Lung (tissue), 11 donors: ENCODE measurements at regions not wholly inside any gene's neighbourhood (a gene's known extent, or its start where the extent isn't known, plus 50 kb on each side); places are given as distances from the start of the nearest gene placed in this dataset.

ENCODE experiments used
- ATAC-seq: fragments of 200-7000 bp; cut with Tn5 transposase; one replicate; pipeline ENCODE4 v1.9.1; 2020; ENCODE audit warnings: moderate number of reproducible peaks; ENCODE audit not compliant: insufficient read depth, low FRiP score
- DNase-seq, 3 donors: peaks; one replicate each; pipeline ENCODE4 v3.0.0-alpha.2; 2013 to 2017
- H3K27ac ChIP-seq, 2 donors: one replicate each; pipeline ENCODE4 v1.5.1; 2013; ENCODE audit warnings: mild to moderate bottlenecking in 2 of 2, moderate library complexity in 2 of 2, control low read depth in 1 of 2, inconsistent platforms in 1 of 2, low read depth in 1 of 2, low read length in 1 of 2
- H3K27me3 ChIP-seq, 3 donors: one replicate each; pipeline ENCODE4 v1.5.1; 2013; ENCODE audit warnings: low read length in 2 of 3; ENCODE audit not compliant: control insufficient read depth in 3 of 3, insufficient read depth in 3 of 3
- H3K36me3 ChIP-seq, 4 donors: one replicate each; pipeline ENCODE4 v1.5.1; 2013; ENCODE audit warnings: low read length in 4 of 4, mild to moderate bottlenecking in 1 of 4, moderate library complexity in 1 of 4; ENCODE audit not compliant: control insufficient read depth in 4 of 4, insufficient read depth in 4 of 4
- H3K4me1 ChIP-seq, 5 donors: one replicate each; pipeline ENCODE4 v1.5.1; 2013; ENCODE audit warnings: low read length in 5 of 5, mild to moderate bottlenecking in 2 of 5, moderate library complexity in 1 of 5; ENCODE audit not compliant: control insufficient read depth in 5 of 5, insufficient read depth in 5 of 5
- H3K4me3 ChIP-seq: one replicate; pipeline ENCODE4 v1.5.1; 2013; ENCODE audit warnings: mild to moderate bottlenecking, control low read depth, moderate library complexity
- H3K9ac ChIP-seq, 2 donors: one replicate each; pipeline ENCODE4 v1.5.1; 2013; ENCODE audit warnings: low read length in 2 of 2, control low read depth in 1 of 2; ENCODE audit not compliant: insufficient read depth in 1 of 2
- H3K9me3 ChIP-seq, 4 donors: one replicate each; pipeline ENCODE4 v1.5.1; 2013; ENCODE audit warnings: low read length in 3 of 4, mild to moderate bottlenecking in 1 of 4, moderate library complexity in 1 of 4; ENCODE audit not compliant: control insufficient read depth in 4 of 4, insufficient read depth in 3 of 4
- WGBS, 2 donors: extraction: QIAGEN DNeasy Blood & Tissue Kit; methylation state at CpG; one replicate each; pipeline ENCODE4 v1.1.7; 2013; 5-methylcytosine and 5-hydroxymethylcytosine counted together
- TF ChIP-seq, protein P1 (sequence below): IDR thresholded peaks from 2 replicates; pipeline ENCODE4 v1.5.1; 2012; ENCODE audit warnings: mild to moderate bottlenecking; ENCODE audit errors: control extremely low read depth, extremely low read depth
- donor health status: control.
- donor health status: control.
- donor health status: Bipolar disorder and iron deficiency.
- donor health status: healthy.
- donor health status: DM: yes; HTN: yes; CAD: no.

DNA sequence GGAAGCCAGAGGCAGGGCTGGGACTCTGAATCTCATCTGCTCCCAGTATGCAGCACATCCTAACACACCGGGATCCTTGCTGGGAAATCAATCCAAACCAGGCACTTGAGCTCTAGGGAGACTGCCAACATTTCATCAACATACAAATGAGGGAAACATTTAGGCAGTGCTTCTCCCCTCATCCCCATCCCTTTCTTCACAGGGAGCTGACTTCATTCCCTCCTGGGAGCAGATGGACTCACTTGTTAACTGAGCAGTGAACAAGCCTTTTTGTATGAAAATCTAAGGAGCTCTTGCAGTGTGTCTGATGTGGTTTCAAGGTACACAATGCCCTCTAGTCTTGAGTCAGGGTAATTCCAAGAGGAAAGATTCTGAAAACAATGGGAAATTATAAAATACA is 96.3 kb downstream of the TMEM114 start:
- H3K27me3 ChIP-seq: no peaks in the 10 kb centered on the region
- H3K4me3 ChIP-seq: no peak overlapping the region
- no peaks in the 10 kb centered on the region for H3K4me1 ChIP-seq
- peaks cover 0 to 4% (median under 1%) of the 10 kb centered on the region in 4 donors for H3K9me3 ChIP-seq
- H3K36me3 ChIP-seq: no peaks in the 10 kb centered on the region
- TF ChIP-seq, protein P1, sequence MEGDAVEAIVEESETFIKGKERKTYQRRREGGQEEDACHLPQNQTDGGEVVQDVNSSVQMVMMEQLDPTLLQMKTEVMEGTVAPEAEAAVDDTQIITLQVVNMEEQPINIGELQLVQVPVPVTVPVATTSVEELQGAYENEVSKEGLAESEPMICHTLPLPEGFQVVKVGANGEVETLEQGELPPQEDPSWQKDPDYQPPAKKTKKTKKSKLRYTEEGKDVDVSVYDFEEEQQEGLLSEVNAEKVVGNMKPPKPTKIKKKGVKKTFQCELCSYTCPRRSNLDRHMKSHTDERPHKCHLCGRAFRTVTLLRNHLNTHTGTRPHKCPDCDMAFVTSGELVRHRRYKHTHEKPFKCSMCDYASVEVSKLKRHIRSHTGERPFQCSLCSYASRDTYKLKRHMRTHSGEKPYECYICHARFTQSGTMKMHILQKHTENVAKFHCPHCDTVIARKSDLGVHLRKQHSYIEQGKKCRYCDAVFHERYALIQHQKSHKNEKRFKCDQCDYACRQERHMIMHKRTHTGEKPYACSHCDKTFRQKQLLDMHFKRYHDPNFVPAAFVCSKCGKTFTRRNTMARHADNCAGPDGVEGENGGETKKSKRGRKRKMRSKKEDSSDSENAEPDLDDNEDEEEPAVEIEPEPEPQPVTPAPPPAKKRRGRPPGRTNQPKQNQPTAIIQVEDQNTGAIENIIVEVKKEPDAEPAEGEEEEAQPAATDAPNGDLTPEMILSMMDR: no peak
- ATAC-seq: no peak
- DNase-seq: no peak
- no peak overlapping the region for H3K27ac ChIP-seq
- no peak overlapping the region for H3K9ac ChIP-seq
- 27 to 33% methylated on average over 1 of the region's 1 CpG for WGBS, 2 donors

DNA sequence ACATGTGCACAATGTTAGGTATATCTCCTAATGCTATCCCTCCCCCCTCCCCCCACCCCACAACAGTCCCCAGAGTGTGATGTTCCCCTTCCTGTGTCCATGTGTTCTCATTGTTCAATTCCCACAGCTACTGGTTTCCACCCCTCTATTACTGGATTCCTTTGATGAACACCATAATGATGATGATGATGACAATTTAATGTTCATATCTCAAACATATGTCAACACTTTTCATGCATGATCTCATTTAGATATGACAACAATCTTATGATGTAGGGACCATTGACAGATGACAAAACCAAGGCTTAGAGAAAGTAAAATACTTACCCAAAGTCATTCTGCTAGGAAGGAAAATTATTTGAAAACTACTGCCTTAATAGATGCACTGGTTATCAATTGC is 97.6 kb downstream of the TMEM114 start:
- no peak overlapping the region for H3K9ac ChIP-seq
- no peaks in the 10 kb centered on the region for H3K36me3 ChIP-seq
- H3K4me3 ChIP-seq: no peak overlapping the region
- TF ChIP-seq, protein P1: no peak
- ATAC-seq (no peak), DNase-seq (no peak)
- peaks cover 0 to 4% (median under 1%) of the 10 kb centered on the region in 4 donors for H3K9me3 ChIP-seq
- H3K27ac ChIP-seq: no peak overlapping the region
- no peaks in the 10 kb centered on the region for H3K4me1 ChIP-seq
- H3K27me3 ChIP-seq: peaks cover 0 to 2% (median 0%) of the 10 kb centered on the region in 3 donors

DNA sequence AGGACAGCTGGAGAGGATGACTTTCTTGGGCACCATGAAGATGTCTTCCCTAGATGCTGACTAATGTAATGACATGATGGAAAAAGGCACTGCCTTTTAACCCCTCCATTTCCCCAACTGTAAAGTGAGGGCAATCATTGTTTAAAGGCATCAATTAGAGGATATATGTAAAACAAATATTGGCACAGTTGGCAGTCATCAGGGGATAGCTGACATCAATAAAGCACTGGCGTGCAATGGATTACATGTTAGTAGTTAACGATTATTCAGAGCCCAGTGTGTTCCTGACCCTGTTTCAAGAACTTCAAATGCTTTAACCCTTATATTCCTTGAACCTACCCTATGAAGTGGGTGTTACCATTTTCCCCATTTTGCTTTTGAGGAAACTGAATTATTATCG is 100.7 kb downstream of the TMEM114 start:
- H3K27me3 ChIP-seq: peaks cover 0 to 2% (median 0%) of the 10 kb centered on the region in 3 donors
- 67 to 80% methylated on average over 3 of the region's 3 CpGs for WGBS, 2 donors
- H3K9ac ChIP-seq: no peak overlapping the region
- no peak overlapping the region for H3K4me3 ChIP-seq
- H3K9me3 ChIP-seq: peaks cover 0 to 2% (median 0%) of the 10 kb centered on the region in 4 donors
- ATAC-seq (no peak), DNase-seq (no peak)
- no peaks in the 10 kb centered on the region for H3K36me3 ChIP-seq
- H3K4me1 ChIP-seq: no peaks in the 10 kb centered on the region
- no peak overlapping the region for H3K27ac ChIP-seq
- TF ChIP-seq, protein P1: no peak

DNA sequence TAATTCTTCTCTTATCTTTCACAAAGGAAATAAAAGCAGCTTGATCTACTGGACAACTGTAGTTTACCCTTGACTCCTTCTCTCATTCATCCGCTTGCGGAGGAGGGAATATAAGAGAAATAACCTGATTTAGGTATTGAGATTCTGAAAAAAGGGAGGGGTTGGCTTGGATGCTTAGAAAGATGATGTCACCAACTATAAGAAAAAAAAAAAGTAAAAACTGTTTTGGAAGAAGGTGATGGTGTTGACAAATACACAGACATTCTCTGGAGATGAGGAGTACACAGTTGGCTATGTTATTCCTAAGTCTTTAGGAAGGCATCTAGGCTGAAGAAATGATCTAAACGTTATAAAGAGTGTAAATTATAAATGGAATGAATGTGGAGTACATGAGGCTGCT is 103.3 kb downstream of the TMEM114 start:
- Histone ChIP-seq H3K27ac (no peak overlapping the region), H3K4me1 (no peaks in the 10 kb centered on the region), H3K27me3 (peaks cover 0 to 2% (median 0%) of the 10 kb centered on the region in 3 donors), H3K36me3 (no peaks in the 10 kb centered on the region), H3K9ac (no peak overlapping the region), H3K9me3 (no peaks in the 10 kb centered on the region), H3K4me3 (no peak overlapping the region)
- ATAC-seq: no peak
- DNase-seq: no peak
- WGBS, 2 donors: 82 to 84% methylated on average over 3 of the region's 3 CpGs
- TF ChIP-seq, protein P1: no peak
